HG02623 (cell line): ENCODE measurements at regions not wholly inside any gene's neighbourhood (a gene's known extent, or its start where the extent isn't known, plus 50 kb on each side); places are given as distances from the start of the nearest gene placed in this dataset.
"Not testable (repeated sequence)": the region's sequence is repeated elsewhere in the genome, so short reads cannot be mapped to it uniquely, and the experiment has no call there.

Source experiments
- ATAC-seq: cut with Tn5 transposase; IDR thresholded peaks from one replicate; pipeline ENCODE4 v1.9.1; 2021; ENCODE audit warnings: moderate library complexity; ENCODE audit not compliant: unreplicated experiment

DNA sequence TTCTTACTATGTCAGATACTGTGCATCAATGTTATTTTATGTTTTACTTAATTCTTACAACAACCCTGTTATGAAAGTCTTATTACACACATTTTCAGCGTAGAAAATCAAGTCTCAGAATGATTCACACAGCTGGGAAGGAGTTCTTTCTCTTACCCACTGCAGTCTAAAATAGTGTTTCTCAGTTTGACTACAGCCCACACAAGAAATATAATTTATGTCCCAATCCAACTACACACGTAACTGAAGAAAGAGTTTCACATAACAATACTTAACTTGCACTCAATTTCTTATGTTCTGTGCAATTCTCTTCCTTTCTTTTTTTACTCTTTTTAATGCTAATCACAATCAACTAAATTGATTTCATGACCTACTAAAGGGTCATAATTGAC is 252.8 kb upstream of the ADGRL2 start:
- peak; percentile 63 for ATAC-seq

DNA sequence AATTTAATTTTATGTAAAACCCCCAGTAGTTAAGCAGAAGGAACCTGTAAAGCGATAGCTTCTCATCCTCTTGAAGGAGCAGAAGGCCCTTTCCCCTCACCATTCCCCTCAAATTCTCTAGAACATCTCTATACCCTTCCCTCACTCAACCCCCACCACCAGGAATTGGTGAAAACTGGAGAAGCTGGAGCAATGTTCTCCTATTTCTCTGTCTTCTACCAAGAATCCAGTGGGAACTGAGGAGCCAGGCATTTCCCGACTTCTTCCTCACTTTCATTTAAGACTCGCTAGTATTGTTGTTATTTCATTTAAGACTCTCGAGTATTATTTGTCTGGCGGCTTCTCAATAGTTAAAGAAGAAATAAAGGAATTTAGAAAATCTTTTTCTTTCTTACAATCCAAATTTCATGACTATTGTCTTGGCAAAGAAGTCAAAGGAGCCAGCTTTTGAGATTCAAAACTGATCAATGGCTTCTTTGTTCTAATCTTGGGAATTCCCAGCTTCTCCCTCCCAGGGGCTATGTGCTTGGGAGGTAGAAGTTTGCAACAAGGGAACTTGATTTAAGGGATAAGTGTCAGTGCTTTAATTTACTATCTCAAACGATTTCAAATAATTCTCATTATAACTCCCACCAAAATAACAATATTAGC is 253.3 kb upstream of the ADGRL2 start:
- ATAC-seq: no peak

DNA sequence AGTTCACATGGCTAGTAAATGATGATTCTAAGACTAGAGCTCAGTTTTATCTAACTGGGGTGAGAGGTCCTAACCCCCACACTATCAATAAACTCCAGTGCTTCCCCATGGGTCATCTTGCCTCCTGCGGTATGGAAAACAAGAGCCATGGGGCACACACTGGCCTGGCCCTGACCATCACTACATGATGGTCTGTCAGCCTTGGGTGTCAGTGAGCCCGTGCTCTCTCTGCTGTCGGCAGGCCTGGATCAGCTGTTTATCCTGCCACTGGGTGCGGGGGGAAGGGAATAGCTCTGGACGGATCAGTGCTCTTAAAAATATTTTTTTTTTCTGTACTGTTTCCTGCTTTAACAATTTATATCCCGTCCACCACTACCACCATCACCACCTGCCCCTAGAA is 255.0 kb upstream of the ADGRL2 start:
- no peak for ATAC-seq

DNA sequence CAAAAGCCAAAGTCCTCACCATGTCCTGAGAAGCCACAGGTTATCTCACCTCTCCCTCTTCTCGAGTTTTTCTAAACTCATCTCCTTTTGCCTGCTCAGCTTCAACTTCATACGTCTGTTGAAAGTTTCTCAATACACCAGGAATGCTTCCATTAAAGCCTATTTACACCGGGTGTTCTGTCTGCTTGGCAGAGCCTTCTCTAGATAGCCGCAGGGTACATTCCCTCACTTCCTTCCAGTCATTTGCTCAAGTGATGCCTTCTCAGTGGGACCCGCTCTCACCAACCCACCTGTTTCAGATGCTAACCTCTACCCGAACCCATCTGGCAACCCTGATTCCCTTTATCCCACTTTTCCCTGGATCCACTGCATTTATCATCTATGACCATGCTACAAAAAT is 257.0 kb upstream of the ADGRL2 start:
- ATAC-seq: no peak

DNA sequence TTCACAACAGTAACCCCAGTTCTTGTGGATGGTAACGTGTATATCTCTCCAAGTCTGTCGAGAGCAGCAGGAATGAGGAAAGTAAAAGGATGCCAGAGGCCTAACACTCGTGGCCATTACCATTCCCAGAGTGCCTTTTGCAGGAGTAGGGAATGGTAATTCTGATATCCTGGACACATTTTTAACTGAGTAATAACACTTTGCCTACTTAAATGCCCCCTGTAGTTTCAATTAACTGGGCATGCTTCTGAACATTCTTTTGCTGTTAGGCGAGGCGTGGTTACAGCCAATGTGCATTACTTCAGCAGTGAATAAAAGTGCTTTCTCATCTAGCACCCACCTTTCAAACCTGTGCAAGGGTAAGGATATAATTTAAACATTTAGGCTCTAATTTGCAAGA is 258.5 kb upstream of the ADGRL2 start:
- no peak for ATAC-seq

DNA sequence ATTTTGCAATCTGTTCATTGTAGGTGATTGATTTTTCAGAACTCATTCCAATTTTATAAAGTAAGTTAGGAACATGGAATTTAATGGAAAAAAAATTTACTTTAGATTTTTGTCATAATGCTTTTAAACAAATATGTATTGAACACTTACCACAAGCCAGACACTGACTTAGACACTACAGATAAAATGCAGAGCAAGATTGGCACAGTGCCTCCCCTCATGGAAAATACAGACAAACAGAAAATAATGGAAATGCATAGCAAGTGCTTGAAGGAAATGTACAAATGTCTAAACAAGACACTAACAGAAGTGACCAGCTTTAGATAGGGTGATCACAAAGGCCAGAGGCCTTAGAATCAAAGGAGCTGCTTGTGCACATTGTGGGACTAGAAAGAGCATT is 260.5 kb upstream of the ADGRL2 start:
- no peak for ATAC-seq

DNA sequence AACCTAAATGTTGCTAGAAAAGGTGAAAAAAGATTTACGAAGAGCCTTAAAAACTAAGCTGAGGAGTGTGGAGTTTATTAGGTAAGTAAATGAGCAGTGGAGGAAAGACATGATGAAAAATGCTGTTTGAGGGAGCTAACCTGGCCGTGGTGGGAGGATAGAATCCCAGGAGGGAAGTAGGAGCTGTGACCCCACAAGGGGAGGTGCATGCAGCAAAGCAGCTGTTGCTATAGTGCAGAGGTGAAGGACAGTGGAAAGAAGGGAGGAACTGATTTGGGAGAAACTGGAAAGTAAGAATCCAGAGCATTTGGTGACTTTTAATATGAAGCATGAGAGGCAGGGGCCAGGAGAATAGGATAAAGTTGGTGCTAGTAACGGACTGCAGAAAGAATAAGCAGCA is 271.7 kb upstream of the ADGRL2 start:
- no peak for ATAC-seq

DNA sequence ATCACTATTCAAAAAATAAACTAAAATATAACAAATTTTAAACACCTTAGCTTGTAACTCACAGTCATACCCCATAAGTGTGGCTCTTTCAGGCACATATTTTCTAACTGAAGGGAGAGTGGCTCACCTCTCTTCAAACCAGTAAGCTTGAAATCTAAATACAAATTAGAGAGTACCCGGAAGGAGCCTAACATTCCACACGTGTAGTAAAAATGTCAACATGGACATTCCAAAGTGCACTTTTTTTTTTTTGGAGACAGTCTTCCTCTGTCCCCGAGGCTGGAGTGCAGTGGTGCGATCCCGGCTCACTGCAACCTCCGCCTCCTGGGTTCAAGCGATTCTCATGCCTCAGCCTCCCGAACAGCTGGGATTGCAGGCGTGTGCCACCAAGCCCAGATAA is 275.6 kb upstream of the ADGRL2 start:
- no peak for ATAC-seq

DNA sequence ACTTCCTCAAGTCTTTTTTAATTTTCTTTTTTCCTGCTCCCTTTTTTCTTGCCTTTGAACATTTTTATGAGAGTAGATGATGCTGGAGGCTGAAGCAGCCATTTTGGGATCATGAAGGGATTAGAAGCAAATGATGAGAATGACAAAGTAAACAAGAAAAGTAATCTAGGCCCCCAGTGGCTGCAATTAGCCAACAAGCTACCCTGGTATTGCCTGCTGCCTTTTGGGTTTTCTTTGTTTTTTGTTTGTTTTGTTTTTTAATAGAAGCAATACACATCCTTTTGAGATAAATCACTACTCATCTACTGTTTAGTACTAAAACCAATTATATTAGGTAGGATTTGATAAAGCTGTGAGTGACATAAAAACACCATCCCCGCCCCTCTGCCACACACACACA is 280.7 kb upstream of the ADGRL2 start:
- no peak for ATAC-seq

DNA sequence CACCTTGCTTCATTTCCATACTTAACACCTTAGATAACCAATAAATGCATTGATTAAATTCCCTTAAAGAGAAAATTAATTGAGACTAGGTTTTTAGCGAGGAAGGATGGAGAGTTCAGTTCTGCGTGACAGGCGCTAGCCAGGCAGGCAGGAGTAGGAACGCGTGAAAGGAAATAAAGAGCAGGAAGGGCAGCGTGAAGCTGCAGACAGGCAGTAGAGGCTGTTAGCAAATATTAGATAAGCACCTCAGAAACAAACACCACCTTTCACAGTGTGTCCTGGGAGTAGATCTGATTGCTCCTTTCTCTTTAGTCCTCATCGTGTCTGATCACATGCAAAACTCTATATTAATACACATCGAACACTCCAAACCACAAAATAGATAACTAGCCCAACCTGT is 282.7 kb upstream of the ADGRL2 start:
- ATAC-seq: no peak

DNA sequence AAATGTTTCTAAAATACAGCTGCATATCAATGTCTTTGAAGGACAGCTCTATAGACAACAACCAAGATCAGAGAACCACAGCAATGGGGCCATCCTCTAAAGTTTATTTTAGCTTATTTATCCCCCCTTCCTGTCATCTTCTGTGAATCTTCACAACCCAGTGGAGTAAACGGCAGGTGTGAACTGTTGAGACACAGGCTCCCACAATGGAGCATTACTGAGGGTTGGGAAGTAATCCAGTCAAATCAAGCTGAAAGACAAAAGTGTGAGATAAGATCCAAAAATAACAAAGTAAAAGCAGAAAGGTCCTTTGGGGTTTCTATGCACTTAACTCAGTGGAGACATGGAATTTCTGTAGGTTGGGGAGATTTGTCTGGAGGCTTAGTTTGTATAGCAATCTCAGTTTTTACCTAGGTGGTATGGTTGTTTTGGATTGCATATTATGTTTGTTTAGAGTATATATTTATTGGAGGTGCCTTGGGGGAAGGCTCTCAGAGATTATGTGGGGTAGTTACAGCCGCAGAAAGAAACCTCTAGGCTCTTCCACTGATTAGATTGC is 286.9 kb upstream of the ADGRL2 start:
- ATAC-seq: no peak

DNA sequence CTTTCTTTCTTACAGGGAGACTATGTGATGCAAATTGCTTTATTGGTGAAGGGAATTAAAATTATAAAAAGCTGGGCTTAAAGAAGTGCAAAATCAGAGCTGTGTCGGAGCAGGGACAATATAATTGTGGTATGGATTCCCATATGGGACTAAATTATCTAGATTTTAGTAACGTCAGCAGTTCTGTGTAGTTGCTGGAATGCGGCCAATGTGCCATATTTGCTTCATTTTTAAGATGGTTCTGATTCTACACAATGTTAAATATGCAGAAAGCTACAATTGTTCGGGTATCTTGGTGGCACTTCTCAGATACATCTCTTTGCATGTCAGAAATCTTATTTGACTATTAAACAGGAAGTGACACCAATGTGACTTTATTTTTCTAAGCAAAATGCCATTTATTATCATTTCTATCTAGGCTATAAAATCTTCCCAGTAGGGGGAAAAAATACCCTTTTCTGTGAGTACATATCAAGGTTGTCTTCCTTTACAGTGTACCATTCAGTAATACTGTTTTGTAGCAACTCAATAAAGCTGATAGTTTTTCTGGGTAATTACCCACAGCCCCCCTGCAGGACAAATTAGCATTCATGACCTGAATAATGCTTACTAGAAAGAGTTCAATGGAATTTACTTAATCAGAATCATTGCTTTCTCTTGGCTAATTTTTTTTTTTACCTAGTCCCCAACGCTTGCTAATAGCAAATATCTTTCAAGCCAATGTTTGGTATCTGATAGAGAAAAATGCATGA is 288.3 kb upstream of the ADGRL2 start:
- ATAC-seq: no peak

DNA sequence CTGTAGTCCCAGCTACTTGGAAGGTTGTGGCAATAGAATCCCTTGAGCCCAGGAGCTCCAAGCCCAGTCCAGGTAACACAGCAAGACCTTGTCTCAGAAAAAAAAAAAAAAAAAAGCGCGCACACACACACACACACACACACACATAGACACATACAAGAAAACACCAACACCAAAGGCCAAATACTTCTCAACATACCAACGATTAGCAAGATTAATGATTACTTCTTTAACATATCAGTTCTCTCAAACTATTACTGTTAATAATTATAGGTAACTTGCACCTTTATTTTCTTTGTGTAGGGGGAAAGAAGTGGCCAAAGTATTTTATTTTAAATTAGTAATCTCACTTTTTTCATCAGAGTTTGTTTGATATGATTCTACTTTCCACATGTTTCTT is 289.5 kb upstream of the ADGRL2 start:
- ATAC-seq: no peak

DNA sequence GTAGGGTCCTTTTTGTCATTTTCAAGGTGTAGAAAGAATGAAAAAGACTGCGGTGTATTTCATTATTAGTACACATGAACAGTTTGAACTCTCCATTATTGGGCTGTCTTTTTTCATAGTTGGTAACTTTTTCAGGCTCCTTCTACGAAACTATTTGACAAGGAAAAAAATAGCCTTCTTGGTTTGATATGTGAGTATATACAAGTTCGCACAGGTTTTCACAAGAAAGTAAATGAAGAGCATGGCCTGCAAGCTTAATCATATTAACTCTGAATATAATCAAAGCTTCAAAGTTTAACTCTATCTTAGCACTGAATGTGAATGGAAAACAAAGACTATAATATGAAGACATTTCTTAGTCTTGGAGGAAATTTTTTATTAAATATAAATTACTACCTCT is 290.0 kb upstream of the ADGRL2 start:
- ATAC-seq: no peak

DNA sequence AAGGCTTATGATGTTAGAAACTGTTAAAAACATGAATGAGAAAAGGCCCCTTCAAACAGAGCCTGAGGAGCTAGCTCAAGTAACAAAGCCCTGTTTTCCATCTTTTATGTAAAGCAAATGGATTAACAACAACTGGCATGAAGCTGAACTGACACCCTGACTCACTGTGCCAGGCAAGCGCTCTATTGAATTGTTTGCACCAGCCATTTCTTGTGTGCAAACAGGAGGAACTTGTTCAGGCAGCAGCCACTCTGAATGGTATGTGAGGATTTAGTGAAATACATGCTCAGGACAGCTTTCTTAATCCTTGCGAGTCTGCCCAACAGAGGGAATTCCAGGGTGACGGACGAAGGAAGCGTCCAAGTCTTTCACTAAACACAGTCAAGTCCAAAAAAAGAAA is 291.1 kb upstream of the ADGRL2 start:
- no peak for ATAC-seq

DNA sequence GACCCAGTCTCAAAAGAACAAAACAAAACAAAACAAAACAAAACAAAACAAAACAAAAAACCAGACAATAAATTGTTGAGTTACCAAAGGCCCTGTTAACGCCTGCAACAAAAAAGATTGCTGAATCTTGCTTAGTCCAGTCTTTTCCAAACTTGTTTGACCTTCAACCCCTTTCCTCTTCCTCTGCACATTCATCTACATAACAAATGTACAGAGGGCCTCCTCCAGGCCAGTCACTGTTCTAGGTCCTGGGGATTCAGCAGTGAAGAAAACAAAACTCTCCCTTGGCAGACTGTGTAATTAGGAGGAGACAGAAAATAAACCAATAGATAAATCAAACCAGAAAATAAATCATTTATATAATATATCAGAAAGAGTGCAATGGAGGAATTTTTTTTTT is 294.0 kb upstream of the ADGRL2 start:
- no peak for ATAC-seq

DNA sequence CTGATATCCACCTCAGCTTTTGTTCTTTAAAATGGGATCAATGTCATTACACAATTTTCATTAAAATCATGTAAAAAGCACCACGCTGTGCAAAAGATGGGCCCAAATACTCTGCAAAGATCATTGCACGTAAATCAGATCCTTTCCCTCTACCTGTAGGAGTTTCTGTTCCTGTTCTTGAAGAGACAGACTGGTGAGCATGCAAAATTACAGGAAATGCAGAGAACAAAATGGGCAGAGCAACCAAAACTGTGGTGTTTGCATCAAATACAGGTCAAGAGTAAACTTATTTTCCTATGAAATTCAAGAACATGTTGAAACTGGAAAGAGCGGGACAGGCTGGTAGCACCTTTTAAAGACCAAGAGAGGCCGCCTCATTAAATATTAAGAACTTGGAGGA is 294.9 kb upstream of the ADGRL2 start:
- peak; percentile 94 for ATAC-seq

DNA sequence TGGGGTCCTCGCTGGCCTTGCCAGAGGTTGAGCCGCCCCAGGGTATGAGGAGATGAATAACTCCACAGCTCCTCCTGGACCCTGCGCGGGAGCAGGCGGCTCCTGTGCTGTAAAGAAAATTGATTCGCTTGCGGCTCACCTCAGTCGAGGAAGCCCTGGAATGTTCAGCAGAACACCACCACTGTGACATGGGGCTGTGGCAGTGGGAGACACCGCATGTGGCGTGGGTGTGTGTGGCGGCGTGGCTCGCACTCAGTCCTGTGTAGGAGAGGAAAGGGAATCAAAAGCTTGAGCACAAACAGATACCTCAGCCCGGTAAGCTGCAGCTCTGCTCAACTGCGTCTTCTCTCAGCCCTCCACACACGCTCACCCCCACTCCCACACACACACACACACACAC is 295.9 kb upstream of the ADGRL2 start:
- ATAC-seq: not testable (repeated sequence)

DNA sequence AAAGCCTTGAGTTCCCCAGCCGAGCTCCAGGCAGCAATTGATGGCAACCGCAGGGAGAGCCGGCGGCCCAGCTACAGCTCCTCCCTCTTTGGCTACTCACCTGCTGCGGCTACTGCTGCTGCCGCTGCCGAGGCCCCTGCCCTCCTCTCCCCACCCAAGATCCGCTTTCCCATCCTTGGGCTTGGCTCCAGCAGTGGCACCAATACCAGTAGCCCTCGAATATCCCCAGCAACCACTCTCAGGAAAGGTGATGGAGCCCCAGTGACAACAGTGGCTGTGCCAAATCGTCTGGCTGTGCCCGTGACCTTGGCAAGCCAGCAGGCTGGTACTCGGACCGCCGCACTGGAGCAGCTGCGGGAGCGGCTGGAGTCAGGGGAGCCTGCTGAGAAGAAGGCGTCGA is 298.0 kb upstream of the ADGRL2 start:
- ATAC-seq: not testable (repeated sequence)

DNA sequence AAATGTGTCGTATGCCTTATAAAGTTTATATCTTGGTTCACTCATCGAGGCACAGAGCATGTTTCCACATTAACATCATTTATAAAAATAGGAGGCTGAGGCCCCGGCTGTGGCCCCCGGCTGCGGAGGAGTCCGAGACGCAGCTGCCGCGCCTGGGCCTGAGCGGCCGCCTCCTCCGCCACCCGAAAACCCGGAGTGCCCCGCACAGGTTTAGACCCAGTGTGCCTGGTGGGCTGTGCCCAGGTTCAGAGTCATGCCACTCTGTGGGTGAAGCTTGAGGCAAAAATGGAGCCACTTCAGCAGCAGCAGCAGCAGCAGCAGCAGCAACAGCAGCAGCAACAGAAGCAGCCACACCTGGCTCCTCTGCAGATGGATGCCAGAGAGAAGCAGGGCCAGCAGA is 299.2 kb upstream of the ADGRL2 start:
- not testable (repeated sequence) for ATAC-seq

DNA sequence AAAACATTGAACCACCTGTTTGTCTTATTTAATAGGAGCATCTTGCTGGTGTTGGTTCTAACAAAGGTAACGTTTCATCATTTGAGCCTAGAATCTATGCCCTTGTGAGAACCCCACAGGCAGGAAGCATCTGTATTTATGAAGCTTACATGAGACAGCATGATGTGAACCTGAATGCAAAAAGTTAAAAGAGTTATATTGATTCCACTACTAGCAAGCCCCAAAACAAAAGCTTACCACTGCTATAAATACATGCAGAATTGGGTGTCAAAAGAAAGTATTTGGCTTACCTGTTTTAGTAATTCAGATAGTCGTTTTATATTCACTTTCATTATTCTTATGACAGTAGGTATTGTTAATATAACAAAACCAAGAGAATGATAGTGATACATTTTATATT is 301.2 kb upstream of the ADGRL2 start:
- no peak for ATAC-seq
